T-helper 9 cell (primary cell): ENCODE measurements at regions not wholly inside any gene's neighbourhood (a gene's known extent, or its start where the extent isn't known, plus 50 kb on each side); places are given as distances from the start of the nearest gene placed in this dataset.

ENCODE experiments used
- DNase-seq: peaks from one replicate; pipeline ENCODE4 v3.0.0-alpha.2; 2020

DNA sequence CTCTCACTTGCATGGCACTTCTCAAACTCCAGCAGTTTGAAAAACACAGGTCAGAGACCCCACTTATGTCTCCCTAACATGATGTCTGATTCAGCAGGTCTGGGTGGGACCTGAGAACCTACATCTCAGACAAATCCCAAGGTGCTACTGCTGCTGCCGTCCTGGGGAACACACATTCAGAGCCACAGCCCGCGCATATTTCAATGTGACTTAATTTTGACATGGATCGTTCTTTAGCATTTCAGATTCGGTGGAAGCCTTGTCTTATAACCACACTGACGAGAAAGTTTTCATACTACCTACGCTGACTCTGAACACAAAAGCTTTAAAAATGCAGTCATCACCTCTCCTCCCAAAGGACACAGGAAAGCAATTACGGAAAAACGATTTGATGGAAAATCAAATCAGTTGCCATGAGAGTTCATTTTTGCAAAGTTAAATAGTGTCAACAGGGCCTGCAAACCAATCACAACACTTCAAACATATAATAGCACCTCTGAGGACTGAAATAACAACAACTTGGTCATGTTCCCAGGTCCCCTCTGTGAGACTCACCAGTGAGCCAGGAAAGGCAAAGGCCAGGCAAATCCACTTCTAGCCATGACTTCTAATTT, 132.6 kb downstream of the SHANK2 start:
- no peak for DNase-seq

- no peak for DNase-seq
Observed at GRCh38 chr11:71118671-71119250, 133.6 kb downstream of the SHANK2 start.

GRCh38 chr11:71117311-71117710, 135.1 kb downstream of the SHANK2 start:
- no peak for DNase-seq

DNA sequence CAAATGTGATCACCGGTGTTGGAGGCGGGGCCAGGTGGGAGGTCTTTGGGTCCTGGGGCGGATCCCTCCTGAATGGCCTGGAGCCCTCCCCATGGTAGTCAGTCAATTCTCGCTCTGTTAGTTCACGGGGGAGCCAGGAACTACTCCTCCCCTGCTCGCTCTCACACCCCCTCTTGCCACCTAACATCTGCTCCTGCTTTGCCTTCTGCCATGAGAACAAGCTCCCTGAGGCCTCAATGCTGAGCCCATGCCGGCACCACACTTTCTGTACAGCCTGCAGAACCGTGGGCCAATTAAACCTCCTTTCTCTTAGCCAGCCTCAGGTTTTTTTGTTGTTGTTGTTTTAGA, 135.7 kb downstream of the SHANK2 start:
- no peak for DNase-seq

GRCh38 chr11:71115770-71116692, 136.3 kb downstream of the SHANK2 start:
- DNase-seq, result no peak

DNA sequence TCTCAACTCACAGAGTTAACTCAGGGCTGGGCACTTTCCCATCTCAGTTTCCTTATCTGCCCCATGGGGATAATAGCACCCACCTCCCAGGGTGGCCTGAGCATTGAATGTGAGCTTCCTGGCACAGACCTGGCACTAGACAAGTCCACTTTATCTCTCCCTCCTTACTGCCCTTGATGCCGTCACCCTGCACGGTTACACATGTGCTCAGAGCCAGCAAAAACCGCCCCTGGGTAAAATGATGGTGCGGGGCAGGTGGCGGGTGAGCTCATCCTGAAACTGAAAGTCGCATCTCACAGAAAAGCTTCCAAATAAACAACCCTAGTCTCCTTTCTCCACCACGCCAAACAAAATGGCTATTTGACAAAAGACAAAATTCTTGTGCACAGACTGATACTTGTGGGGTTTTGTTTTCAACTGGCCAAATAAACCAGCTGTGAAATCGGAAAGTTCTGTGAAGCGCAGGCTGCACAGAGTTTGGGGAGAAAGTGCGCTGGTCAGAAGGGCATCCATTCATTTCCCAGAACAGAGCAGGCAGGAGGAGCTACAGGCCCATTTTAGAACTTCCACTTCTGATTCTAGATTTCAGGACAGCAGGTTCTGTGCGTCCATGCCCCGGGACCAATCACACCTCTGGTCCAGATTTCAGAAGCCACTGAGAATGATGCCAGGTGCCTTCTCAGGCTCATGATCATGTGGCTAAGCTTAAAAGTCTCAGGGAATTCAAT, 138.1 kb downstream of the SHANK2 start:
- DNase-seq, result no peak

- no peak for DNase-seq
Observed at GRCh38 chr11:71112990-71113389, 139.4 kb downstream of the SHANK2 start.

DNA sequence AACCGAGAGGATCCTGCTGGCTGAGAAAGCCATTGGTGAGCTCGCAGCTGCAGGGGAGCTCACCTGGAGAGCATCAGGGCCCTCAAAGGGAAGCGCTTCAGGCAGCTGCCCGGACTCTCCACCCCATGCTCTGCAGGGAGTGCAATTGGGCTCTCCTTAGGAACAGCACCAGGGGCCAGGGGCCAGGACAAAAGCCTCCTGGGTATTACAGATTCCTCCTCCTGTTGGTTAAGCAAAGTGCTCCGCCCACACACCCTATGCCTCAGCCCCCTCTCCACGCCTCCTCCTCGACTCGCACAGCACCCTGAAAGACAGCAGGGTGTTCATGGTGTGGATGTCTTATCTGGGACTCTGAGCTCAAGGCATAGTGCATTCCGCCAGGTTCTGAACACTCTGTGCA, 139.9 kb downstream of the SHANK2 start:
- no peak for DNase-seq

DNA sequence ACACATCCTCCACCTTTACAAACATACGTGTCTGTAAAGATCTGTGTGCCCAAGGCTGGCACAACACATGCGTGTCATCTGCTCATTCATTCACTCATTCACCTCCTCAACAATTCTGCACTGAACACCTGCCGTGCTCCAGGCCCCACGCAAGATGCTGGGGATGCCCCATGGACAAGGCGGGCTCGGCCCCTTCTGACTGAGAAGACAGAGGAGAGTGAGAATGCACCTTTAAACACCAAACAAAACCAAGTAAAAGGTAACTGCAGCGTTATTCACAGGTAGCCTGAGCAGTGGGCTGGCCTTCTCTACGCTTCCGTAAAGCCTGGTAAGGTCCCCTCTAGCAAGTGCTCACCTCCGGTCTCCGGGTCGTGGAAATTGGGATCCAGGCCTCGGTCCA, 142.8 kb downstream of the SHANK2 start:
- DNase-seq, result no peak

DNA sequence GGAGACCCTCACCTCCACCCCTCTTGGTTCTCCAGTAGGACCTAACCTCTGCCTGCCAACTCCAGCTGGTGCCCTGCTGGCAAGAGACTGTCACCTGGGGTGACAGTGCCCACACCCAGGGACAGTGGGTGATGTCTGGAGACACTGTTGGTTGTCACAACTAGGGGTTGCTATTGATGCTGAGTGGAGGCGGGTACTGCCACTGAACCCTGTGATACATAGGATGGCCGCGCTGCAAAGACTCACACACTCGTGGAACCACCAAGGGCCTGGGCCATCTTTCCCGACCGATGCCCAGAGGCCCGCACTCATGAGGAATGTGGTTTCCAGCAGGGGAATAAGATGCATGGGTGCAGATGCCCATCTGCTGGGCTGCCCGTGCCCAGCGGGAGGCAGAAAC, 143.2 kb downstream of the SHANK2 start:
- DNase-seq, result no peak

DNA sequence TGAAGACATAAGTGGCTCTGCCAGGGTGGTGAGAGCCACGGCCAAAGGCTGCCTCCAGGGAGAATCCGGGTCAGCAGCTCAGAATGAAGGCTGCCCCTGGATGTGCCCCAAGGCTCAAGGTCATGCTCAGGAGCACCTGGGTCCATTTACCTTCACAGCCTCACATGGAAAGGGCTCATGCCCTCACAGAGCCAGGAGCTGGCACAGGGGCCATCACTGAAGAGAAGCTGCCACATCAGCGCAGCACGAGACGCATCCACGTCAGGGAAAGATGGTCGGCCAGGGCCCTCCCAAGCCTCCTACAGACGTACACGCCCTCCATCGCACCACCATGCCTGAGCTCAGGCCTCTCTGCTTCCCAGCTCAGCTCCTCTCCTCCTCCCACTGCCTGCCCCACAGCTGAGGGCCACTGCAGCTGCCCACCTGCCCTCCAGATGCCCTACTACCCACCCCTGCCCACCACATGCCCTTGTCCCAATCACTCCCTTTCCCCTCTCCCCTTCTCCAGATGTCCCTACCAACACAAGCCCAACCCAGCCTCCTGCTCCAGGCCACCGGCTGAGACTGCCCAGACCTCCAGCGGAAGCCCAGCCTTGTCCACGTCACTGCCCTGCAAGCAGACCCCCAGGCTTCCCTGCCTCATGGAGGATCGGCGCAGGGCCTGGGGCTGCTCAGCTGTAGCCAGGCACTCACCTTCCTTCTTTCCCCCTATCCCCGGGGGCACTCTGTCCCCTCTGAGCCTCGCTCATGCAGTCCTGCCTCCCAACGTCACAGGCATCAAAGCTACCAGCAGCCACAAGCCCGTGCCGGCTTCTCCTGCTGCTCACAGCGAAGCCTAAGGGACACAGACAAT, 144.1 kb downstream of the SHANK2 start:
- no peak for DNase-seq

DNA sequence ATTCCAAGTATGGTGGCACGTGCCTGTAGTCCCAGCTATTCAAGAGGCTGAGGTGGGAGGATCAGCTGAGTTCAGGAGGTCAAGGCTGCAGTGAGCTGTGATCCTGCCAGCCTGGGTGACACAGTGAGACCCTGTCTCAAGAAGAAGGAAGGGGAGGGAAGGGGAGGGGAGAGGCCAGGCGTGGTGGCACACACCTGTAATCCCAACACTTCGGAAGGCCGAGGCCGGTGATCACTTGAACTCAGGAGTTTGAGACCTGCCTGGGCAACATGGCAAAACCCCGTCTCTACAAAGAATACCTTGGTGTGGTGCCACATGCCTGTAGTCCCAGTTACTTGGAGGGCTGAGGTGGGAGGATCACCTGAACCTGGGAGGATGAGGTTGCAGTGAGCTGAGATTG, 145.7 kb downstream of the SHANK2 start:
- no peak for DNase-seq

DNA sequence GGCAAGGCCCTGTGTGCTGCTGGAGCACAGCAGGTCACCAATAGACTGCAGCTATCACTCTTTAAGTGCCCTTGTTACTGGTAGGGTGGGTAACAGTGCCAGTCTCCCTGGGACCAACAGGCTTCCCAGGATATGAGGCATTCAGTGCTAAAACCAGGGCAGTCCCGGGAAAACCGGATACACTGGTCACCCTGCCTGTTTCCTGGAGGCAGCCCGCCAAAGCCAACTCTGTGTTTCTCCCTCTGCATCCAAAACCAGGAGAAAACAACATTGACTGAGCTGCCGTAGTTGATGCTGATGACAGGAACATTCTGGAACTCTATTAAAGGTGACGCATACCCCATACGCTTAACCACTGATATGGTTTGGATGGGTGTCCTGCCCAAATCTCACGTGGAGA, 149.1 kb downstream of the SHANK2 start:
- no peak for DNase-seq

- DNase-seq, result no peak
Observed at GRCh38 chr11:71102251-71102995, 150.0 kb downstream of the SHANK2 start.

- no peak for DNase-seq
Observed at GRCh38 chr11:71101606-71102005, 150.8 kb downstream of the SHANK2 start.

GRCh38 chr11:71101046-71101445, 151.3 kb downstream of the SHANK2 start:
- no peak for DNase-seq

GRCh38 chr11:71098776-71099175, 153.6 kb downstream of the SHANK2 start:
- no peak for DNase-seq

DNA sequence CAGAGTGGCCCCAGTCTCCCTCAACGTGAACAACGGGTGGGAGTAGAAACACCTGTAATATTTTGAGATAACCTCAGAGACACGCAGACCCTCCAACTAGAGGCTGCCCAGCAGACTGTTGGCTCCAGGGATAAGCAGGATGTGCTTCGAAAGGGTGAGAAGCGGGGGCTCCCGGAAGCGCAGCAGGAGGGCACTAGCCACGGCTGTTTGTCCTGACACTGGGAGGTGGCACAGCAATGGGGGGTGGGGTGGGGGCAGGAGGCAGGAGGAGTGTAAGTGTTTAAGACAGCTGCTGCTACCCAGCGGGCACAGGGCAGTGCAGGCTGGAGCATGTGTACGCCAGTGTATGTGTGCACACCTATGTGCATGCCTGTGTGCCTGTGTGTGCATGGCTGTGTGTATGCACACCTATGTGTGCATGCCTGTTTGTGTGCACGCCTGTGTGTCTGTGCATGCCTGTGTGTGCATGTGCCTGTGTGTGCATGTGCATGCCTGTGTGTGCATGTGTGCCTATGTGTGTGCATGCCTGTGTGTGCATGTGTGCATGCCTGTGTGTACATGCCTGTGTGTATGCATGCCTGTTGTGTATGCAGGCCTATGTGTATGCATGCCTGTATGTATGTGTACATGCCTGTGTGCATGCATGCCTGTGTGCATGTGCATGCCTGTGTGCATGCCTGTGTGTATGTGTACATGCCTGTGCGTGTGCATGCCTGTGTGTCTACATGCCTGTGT, 154.7 kb downstream of the SHANK2 start:
- no peak for DNase-seq

DNA sequence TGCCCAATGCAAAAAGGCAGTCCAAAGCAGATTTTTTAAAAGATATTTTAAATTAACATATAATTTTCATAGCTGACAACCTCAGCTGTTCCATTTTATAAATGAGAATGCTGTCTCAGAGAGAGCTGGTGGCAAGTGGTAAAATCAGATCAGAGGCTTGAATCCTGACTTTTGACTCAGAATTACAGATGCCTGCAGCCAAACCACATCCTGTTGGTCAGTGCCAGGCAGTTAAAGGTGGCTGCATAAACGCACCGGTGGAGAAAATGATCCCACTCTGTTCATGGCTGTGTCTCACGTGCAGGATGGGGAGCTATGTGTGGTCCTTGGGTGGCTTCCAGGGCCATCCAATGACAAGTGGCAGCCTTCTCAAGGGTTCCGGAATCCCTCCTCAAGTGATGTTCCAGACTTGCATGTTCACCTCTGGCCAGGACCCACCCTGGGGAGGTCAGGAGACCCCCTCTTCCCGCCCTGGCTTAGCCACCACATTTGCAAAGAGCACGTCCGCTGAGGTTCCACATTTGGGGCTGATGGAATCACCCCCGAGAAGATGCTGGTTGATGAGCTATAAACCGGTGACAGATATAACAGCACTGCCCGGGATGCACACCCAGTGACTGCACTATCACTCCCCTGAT, 155.5 kb downstream of the SHANK2 start:
- DNase-seq, result no peak

DNA sequence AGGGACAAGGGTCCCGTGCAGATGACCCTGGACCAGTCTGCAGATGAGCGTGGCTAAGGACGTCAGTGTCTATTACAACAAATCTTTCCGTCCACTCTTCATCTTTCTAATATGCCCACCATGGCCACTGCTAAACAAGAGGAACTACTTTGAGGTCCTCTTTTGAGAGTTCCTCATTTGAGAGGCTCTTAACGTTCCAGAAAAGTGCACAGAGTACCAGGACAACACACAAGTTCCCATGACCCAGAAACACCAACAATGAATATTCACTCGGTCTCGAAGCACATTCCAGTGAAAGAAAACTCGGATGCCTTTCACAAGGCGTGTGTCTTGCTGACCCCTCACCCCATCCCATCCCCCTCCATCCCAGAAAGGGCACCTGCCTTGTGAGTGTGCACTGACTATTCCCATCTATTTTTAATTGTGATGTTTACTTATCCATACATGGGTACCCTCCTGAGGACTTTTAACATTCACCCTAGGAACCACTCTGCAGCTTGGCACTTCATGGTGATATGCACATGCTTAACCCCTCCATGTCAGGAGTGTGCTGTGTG, 157.0 kb downstream of the SHANK2 start:
- no peak for DNase-seq
